SK-N-SH (cell line): ENCODE measurements at regions not wholly inside any gene's neighbourhood (a gene's known extent, or its start where the extent isn't known, plus 50 kb on each side); places are given as distances from the start of the nearest gene placed in this dataset.

Experiments used
- EZH2phosphoT487 ChIP-seq: fragments of 200-600 bp; sonication (generic); IDR thresholded peaks from 2 replicates; pipeline ENCODE4 v1.6.1; 2017; ENCODE audit warnings: low read depth, mixed run types, mild to moderate bottlenecking, antibody characterized with exemption, moderate library complexity, borderline replicate concordance
- POLR2AphosphoS5 ChIP-seq: IDR thresholded peaks from 2 replicates; pipeline ENCODE4 v1.6.1; 2012; ENCODE audit warnings: low read depth, low read length
- RAD21 ChIP-seq: IDR thresholded peaks from 2 replicates; pipeline ENCODE4 v1.6.1; 2012; ENCODE audit warnings: mild to moderate bottlenecking, low read length
- TAF1 ChIP-seq: IDR thresholded peaks from 2 replicates; pipeline ENCODE4 v1.6.1; 2012; ENCODE audit warnings: low read depth, mild to moderate bottlenecking, low read length, moderate library complexity, borderline replicate concordance
- TF ChIP-seq, protein P1 (sequence below): fragments of 200-600 bp; sonication (generic); IDR thresholded peaks from 2 replicates; pipeline ENCODE4 v1.6.1; 2017; ENCODE audit warnings: antibody characterized with exemption, mild to moderate bottlenecking, moderate library complexity

DNA sequence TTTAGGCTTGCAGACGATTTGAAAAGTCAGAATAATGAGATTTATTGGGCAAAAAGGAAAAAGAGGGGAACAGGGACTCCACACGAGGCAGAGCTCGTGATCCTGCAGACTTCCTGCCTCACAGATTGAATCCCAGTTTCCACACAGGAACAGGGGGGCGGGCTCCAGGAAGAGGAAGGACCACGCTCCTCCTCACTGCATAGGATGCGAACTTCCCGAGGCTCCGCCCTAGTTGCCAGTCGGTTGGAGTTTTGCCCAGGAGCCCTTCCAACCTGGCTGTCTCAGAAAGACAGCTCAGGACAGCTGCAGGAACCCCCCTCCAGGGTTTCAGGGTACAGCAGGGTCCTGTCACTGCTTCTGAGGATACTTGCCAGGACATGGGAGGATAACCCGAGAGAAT lies 488.3 kb upstream of the ADARB2 start:
- no peak for TF ChIP-seq EZH2phosphoT487
- TF ChIP-seq, protein P1, sequence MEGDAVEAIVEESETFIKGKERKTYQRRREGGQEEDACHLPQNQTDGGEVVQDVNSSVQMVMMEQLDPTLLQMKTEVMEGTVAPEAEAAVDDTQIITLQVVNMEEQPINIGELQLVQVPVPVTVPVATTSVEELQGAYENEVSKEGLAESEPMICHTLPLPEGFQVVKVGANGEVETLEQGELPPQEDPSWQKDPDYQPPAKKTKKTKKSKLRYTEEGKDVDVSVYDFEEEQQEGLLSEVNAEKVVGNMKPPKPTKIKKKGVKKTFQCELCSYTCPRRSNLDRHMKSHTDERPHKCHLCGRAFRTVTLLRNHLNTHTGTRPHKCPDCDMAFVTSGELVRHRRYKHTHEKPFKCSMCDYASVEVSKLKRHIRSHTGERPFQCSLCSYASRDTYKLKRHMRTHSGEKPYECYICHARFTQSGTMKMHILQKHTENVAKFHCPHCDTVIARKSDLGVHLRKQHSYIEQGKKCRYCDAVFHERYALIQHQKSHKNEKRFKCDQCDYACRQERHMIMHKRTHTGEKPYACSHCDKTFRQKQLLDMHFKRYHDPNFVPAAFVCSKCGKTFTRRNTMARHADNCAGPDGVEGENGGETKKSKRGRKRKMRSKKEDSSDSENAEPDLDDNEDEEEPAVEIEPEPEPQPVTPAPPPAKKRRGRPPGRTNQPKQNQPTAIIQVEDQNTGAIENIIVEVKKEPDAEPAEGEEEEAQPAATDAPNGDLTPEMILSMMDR = no peak
- no peak for TF ChIP-seq TAF1
- TF ChIP-seq POLR2AphosphoS5 = no peak
- TF ChIP-seq RAD21 = no peak
